Activated CD4-positive, alpha-beta T cell treated with anti-CD3 and anti-CD28 coated beads, Interleukin-2, amount 50 U/mL, for 4 hours (primary cell): ENCODE measurements at regions not wholly inside any gene's neighbourhood (a gene's known extent, or its start where the extent isn't known, plus 50 kb on each side); places are given as distances from the start of the nearest gene placed in this dataset.

Source experiments
- DNase-seq, 2 experiments: peaks; one replicate each; pipeline ENCODE4 v3.0.0-alpha.2; 2020

DNA sequence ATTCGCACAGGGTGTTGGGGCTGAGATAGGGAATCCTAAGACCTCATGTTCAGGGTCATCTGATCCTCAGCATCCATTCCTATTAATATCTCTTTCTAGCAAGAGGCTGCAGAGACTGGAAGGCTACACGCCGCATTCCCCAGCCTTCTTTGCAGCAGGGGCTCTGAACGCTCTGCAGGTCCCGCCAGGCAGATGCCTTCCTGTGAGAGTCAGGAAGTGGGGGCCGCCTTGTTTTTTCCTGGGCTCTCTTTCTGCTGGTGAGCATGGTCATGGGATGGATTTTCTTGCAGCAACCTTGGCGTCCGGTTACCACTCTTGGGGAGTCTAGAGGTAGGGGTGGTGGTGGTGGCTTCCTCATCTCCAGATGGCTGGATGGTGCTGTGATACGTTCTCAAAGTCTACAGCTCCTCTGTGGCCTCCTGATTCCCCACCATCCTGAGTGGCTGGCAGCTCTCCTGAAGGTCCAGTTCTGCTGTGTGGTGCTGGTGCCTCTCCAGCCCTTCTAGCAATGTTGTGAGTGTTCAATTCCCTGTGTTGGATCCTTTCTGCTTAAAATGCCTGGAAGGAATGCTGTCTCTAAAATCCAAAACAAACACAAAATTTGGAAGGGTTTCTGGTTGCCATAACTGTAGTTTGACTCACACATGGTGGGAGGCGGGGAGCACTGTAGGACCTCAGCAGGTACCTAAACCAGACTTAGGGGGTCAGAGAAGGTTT, 111.9 kb downstream of the CEBPB start:
- DNase-seq: no peak

DNA sequence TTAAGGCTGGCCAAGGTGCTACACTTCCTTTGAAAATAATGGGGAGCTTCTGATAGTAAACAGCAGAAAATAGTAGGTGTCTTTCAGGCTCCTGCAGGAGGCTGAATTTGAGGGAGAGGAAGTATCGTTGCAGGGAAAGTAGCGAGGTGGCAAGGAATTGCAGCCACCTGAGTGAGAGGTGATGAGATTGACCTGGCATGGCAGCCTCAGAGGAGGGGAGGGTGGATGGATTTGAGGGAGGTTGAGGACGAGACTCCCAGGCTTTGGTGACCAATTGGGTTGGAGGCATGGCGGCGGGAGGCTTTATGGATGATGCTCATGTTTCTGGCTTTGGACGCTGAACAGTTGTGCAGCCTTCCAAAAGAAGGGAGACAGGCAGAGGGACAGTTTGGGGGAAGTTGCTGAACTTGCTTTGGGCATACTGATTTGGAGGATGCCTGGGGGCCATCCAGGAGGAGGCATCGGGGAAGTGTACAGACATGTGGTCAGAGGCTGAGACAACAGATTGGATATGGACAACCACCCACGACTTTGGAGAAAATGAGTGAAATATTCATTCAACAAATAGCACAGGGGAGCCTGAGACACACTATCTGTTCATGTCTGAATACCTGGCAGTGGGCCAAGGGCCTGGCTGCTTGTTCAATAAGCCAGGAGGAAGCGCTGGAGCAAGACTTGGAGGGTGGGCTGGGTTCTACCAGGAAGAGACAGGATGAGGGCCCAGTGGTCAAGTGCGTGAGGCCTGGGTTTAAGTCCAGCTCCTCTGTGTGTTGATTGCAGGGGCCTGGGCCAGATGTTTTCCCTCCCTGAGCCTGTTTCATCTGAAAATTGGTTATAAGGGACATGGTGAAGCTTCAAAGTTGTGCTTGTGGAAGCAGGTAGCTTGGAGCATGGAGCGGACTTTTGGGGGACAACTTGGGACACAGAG, 113.2 kb downstream of the CEBPB start:
- DNase-seq: no peak

DNA sequence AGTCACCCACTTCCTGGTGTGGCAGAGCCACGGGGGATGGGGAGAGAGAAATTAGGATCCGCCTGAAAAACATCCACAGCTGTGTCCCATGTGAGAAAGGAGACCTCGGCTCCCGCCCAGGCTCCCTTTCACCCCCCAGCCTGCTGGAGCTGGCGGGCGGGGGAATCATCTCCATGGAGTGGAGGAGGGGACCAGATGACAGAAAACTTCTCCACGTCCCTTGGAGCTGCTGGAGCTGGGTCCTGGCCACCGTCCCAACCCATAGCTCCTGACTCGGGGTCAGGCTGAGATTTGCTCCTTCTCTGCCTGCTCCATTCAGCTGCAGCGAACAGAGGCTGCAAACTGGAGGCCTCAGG, 113.8 kb downstream of the CEBPB start:
- no peak for DNase-seq

DNA sequence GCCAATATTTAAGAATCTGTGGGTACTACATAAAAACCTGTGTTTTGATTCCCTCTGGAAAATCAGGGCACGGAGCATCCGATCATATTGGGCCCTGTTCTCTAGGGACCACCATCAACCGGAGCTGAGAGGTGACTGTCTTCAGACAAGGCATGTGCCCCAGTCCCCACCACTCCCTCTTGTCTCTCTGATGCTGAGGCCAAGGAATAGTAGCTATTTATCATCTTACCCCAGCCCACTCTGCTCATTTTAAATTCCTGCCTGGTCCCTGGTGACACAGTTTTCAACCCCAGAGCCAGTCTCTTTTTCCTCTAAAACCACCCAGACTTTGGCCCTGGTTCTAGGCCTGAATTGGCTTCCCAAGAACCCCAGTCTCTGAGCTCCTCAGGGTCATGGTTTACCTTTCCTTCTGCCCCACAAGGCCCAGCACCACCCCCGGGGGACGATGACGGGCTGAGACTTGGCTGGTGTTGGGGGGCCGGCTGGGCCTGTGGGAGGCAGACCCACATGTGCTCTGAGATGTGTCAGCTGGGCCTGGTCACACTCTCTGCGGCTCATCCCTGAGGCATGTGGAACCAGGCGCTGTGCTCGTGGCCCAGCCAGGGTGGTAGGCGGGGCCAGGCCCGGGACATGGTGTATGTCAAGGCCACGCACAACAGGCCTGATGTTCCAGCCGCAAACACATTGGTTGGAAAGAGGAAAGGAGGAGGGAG, 114.4 kb downstream of the CEBPB start:
- no peak for DNase-seq

DNA sequence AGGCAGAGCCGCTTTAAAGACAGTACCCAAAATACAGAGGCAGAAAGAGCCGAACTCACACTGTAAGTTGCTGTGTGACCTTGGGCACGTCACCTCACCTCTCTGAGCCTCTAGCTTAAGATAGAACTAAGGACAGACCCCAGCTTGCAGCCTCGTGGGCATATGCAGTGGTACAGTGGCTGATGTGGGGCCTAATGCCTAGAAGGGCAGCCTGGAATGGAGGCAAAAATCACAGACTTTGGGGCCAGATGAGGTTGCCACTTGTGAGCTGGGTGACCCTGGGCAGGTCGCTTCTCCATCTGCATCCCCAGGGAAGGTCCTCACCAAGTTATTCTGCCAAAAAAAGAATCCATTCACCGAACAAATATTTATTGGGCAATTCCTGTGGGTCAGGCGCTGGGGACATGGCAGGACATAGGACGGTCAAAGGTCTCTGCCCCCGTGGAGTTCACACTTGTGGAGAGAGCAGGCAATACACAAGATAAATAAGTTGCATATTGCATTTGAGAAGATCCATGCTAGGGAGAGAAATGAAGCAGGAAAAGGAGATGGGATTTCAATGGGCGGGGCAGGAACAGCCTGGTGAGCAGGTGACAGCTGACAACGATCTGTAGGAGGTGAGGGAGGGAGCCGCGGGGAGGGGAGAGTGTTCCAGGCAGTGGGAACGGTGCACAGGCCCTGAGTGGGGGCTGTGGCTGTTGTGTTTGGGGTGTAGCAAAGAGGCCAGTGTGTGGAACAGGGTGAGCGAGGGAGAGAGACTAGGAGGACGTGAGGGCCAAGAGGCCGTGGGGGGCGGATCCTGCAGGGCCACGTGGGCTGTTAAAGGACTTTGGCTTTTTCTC, 115.2 kb downstream of the CEBPB start:
- no peak for DNase-seq

DNA sequence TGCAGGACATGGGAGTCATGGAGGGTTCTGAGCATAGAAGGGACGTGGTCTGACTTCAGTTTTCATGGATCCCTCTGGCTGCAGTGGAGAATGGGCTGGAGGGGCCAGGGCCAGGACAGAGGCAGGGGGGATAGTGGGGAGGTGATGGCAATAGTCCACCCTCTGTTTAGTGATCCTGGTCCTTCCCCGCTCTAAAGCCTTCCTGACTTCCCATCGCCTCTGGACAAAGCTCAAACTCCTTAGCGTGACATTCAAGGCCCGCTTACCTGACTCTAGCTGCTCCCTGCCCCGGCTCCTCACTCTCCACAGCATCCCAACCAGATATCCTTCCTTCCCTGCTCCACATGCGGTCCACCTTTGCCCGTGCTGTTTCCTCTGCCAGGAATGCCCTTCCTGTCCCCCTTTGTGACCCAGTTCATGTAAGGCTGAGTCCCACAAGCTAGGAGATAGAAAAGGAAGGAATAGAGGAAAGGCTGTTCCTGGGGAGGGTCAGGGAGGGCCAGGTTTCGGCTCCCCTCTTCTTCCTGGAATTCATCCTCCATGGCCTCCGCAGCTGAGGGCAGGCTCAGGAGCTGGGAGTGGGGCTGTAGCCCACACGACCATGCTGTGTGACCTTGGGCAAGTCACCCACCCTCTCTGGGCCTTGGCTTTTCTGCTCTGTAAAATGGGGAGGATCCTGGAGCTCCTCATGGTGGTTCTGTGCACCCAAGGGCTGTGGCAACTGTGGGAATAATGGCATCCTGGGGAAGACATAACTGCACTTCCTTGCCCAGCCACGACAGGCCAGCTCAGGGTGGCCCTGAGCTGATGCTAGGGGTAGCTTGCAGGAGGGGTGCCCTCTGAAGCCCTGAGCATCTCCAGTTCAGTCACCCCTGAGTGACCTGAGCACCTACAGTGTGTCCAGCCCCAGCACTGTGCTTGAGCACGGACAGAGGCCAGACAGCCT, 116.1 kb downstream of the CEBPB start:
- DNase-seq: no peak

DNA sequence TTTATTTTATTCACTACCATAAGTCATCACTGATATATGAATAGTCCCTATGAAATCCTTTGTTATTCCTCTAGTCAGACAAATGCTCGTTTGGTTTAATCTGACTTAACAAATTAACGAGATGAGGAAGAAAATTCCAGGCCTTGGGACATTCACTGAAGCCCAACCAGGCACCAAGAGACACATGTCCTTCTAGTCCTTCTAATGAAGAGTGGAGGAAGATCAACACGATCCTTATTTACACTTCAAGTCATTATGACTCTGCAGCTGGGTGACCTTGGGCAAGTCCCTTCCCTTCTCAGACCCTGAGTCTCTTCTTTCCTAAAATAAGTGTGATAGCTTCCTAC, 117.5 kb downstream of the CEBPB start:
- no peak for DNase-seq

DNA sequence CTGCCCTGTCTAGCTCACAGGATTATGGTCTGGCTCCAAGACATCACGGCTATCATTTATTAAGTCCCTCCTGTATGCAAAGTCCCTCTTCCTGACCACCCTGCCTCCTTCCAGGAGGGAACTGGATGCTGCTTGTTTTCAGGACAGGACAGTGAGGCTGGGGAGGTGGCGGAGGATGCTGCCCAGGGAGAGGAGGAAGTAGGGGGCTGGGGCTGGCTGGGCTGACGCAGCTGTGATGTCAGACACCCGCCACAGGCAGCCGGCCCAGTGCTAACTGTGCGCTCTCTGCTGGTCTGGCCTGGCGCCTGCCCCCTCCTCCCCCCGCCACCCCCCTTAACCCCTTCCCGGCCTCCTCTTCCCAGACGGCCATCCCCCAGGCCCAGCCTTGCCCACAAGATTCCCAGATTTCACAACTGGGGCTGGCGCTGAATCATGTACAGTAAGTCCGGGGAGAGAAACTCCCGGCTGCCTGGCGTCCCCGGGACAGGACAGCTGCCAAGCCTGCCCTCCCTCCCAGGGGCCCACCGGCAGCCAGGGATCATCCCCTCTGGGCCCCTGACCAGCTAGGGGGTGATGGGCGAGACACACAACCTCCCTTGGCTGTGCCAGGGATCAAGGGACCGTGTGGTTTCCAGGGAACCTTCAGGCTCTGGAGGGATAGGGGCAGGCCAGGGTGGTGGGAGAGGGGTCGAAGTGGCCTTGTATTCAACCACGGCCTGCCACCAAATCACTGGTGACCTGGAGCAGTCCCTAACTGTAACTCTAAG, 118.1 kb downstream of the CEBPB start:
- no peak for DNase-seq

DNA sequence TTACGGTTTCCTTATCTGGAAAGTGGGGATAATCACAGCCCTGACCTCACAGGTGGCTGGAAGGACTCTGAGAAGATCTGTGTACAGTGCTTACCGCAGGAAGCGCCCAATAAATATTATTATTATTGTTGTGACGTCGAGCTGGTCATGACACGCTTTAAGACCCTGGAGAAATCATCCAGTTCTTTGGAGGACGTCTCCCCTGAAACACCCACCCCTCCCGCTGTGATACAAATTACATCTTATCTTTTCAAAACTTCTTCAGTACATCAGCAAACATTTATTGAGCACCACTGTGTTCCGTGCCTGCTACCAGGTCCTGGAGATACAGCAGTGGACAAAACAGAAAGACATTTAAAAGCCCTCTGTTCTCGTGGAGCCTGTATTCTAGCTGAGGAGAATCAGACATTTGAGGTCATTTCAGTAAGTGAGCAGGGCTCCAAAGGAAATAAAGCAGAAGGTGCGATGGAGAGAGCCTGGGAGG, 118.7 kb downstream of the CEBPB start:
- no peak for DNase-seq

DNA sequence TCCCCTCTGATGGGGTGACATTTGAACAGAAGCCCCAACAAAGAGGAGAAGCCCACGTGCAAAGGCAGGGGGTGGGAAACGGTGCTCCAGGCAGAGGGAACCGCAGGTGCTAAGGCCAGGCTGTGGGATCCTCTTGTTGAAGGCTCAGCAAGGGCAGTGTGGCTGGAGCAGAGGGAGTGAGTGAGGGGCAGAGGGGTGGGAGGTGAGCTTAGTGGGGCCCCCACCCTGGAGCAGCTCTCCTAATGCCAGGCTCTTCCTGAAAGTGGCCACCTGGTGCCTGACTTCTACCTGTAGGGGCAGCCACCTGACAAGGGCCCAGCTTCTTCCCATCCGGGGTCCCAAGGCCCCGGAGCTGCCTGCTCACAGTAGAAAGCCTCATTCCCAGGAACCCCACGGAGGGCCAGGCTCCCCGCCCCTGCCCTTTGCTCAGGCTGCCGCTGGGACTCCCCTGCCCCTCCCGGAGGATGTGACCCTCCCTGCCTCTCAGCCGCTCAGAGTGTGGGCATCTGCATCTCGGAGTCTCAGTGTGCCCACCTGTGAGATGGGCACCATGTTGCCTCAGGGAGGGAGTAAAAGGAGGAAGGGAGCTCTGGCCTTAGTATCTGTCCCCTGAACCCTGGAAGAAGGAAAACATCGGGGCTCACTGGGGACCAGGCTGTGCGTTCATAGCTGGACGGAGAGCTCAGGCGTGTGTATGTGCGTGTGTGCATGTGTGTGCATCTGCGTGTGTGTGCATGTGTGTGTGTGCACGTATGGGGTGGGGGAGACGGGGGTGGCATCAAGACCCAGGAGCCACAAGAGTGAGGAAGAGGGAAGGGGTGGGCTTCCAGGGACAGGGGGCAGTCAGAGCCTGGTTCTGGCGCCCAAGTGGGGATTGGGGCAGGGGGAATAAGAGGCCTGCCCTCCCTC, 119.4 kb downstream of the CEBPB start:
- DNase-seq: no peak

DNA sequence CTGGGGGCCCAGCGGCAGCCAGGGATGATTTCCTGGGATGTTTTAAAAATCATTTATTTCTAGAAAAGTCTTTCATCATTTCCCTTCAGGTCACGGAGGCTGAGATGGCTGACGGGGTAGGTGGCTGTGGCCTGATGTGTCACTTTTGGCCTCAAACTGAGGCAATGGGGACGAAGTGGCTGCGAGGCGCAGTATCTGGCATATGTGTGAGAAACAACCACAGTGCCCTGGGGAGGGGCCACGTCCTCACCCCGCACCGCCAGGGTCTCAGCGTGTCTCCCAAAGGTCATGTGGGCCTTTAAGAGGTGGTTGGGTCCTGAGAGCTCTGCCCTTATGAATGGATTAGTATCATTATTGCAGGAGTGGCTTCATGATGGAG, 120.0 kb downstream of the CEBPB start:
- no peak for DNase-seq

DNA sequence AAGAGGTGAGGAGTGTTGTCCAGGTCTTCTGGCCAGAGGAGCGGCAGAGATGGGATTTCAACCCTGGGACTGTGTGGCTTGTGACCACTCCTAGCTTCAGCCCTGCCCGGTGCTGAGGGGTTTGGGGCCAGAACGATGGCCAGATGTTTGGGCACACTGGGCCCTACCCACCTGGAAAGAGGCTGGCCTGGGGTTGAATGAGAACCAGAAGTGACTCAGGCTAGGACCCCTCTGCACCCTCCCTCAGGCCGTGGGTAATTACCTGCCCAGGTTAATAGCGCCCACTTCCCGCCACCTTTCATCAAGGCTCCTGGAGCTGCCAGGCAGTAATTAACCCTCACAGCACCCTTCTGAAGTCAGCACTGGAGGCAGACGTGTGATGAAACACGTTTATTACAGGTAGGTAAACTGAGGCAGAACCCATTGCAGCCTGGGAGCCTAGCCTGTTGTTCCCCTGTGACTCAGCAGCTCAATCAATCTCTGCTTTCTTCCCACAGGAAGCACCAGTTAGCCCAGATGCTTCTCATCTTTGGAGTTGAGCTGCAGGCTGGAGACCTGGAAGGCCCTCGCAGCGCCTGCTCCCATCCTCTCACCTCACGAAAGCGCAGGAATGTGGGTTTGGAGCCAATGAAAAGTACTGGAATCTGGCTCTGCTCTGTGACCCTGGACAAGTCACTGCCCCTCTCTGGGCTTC, 120.8 kb downstream of the CEBPB start:
- DNase-seq: no peak

DNA sequence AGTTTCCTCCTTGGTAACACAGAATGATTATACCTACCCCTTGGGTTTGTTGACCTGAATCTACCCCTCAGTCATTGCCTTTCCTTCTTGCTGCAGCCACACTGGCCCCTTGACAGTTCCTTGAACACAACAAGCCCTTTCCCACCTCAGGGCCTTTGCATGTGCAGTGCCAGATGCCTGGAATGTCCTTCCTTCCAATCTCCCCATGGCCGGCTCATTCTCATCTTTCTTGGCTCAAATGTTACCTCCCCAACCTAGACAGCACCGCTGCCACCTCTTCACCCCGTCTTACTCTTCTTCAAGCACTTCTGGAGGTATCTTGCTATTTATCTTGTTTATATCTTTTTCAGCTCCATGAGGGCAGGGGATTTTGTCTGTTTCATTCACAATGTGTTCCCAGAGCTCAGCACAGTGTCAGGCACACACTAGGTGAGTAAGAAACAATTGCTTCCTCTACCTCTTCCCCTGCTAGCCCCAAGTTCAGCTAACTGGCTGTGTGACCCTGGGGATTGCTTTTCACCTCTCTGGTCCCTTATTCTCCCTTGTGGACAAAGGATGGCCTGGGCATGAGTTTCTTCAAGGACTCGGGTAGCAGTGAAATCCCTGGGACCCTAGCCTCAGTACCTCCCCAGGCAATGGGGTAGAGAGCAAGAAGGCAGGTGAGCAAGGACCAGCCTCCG, 121.5 kb downstream of the CEBPB start:
- DNase-seq: no peak

DNA sequence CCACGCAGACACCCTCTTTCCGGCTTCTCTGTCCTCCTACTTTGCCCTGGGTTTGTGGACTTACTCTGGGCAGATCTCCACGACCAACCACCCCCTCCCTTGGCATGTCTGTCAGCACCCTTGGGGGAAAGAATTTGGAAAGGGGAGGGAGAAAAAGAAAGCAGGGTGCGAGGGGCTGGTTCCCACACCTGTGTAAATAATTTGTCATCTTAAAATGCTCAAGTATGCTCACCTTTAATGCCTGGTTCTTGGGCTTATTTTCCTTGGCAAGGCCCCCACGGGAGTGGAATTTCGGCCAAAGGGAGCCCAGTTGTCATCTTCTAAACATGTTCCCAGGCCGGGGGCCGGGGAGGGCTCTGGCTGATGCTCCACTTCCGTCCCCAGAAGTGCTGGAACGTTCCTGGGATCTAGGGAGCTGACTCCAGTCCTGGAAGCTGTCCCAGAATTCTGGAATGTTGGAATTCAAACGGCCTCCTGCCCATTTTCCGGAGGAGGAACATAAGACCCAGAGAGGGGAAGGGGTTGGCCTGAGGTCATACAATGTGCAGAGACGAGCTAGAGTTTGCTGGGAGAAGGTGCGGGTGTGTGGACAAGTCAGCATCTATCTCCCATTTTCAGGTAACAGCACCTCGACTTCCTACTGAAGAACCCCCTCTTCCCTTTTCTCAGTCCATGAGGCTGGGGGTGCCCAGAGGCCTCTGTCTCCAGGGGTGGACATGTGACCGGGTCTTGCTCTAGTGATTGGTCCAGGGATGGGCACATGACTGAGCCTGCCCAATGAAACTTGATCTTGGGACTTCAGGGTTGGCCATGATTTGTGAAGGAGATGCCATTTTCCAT, 122.3 kb downstream of the CEBPB start:
- no peak for DNase-seq

DNA sequence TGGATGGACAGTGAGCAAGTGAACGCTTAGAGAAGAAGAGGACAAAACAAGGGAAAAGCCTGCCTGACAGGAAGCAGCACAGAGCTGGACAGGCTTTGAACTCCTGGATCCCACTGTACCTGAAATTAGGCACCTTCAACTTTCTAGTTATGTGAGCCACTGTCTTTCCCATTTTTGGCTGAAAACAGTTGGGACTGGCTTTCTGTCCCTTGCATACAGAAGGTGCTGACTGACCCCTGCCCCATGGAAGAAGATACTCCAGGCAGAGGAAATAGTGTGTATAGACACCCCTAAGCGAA, 122.8 kb downstream of the CEBPB start:
- no peak for DNase-seq

DNA sequence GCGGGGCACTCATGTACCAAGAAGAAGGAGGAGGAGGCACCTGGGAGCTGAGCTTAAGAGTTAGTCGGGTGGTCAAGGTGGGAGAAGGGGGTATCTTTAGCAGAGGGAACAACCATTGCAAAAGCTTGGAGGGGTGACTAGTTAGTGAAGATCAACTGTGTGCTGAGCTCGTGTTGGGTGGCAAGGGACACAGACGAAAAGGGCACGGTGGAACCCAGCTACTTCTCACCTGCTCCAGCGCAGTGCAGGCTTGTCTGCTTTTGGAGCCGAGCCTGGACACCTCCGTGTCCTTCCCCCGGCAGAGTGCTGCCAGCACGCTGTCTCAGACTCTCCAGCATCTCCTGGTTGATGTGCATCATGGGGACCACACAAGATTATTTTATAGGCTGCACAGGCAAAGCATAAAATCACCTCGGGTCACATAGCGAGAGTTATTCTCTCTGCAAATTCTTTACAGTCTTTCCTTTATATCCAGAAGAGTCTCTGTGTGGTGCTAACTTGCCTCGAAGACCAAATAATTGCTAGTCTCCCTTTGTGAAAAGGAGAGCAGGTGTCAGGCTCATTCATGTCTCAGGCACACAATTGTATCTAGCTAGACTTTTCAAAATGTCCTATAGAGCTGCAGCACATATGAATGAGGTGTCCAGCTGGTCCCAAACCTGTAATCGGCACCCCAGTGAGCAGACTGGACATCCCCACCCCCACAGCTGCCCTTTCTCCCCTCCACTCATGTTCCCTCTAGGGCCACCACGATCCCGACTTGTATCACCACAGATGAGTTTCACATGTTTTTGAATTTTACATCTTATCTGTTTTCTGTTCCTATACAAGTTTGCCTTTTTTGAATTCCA, 123.4 kb downstream of the CEBPB start:
- DNase-seq: no peak
